CD14-positive monocyte (primary cell): ENCODE measurements at regions not wholly inside any gene's neighbourhood (a gene's known extent, or its start where the extent isn't known, plus 50 kb on each side); places are given as distances from the start of the nearest gene placed in this dataset.

Experiments used
- DNase-seq, 3 donors: peaks; one replicate each; pipeline ENCODE4 v3.0.0-alpha.2; 2011 to 2022
- H2AFZ ChIP-seq: 2 replicates; pipeline ENCODE4 v1.6.0; 2012; ENCODE audit warnings: mild to moderate bottlenecking, low read depth, low read length, inconsistent platforms; ENCODE audit not compliant: insufficient read depth, poor library complexity, severe bottlenecking
- H3K27ac ChIP-seq, 2 donors: 1 replicate in 1 of 2; 2 replicates in 1 of 2; pipeline ENCODE4 v1.5.1; 2012 to 2013; ENCODE audit warnings: low read length in 2 of 2, control low read depth in 1 of 2, inconsistent platforms in 1 of 2, low read depth in 1 of 2, mild to moderate bottlenecking in 1 of 2
- H3K27me3 ChIP-seq, 2 donors: one replicate each; pipeline versions ENCODE4 v1.6.0 to v1.6.1; 2011 to 2013; ENCODE audit warnings: low read length in 2 of 2; ENCODE audit not compliant: control insufficient read depth in 2 of 2, insufficient read depth in 2 of 2
- H3K36me3 ChIP-seq, 2 donors: replicated peaks in 1 of 2; 1 replicate in 1 of 2; 2 replicates in 1 of 2; pipeline versions ENCODE4 v1.5.1 to v1.6.1; 2012 to 2013; ENCODE audit warnings: low read length in 2 of 2, control low read depth in 1 of 2, inconsistent platforms in 1 of 2, mild to moderate bottlenecking in 1 of 2; ENCODE audit not compliant: insufficient read depth in 2 of 2, control insufficient read depth in 1 of 2
- H3K4me1 ChIP-seq, 2 donors: 1 replicate in 1 of 2; 2 replicates in 1 of 2; pipeline versions ENCODE4 v1.5.1 to v1.6.1; 2012 to 2013; ENCODE audit warnings: low read length in 2 of 2, control low read depth in 1 of 2, inconsistent platforms in 1 of 2, mild to moderate bottlenecking in 1 of 2, moderate library complexity in 1 of 2; ENCODE audit not compliant: insufficient read depth in 2 of 2, control insufficient read depth in 1 of 2
- H3K4me2 ChIP-seq: replicated peaks from 2 replicates; pipeline ENCODE3; 2012; ENCODE audit warnings: low read length, moderate library complexity, mild to moderate bottlenecking; ENCODE audit not compliant: poor library complexity, severe bottlenecking; ENCODE audit errors: extremely low read depth
- H3K4me3 ChIP-seq, 3 experiments: fragments of 200-600 bp in 1 of 3; sonication (generic) in 1 of 3; replicated peaks in 1 of 3; 1 replicate in 2 of 3; 2 replicates in 1 of 3; pipeline ENCODE4 v1.5.1; 2011 to 2013; ENCODE audit warnings: low read length in 3 of 3, mild to moderate bottlenecking in 3 of 3, control low read depth in 2 of 3, low read depth in 2 of 3, inconsistent platforms in 1 of 3, moderate library complexity in 1 of 3
- H3K79me2 ChIP-seq: 2 replicates; pipeline ENCODE4 v1.6.0; 2012; ENCODE audit warnings: mild to moderate bottlenecking, control low read depth, inconsistent platforms, low read length, moderate library complexity; ENCODE audit not compliant: insufficient read depth
- H3K9ac ChIP-seq: 2 replicates; pipeline ENCODE4 v1.6.0; 2017; ENCODE audit warnings: low read length, mild to moderate bottlenecking; ENCODE audit not compliant: insufficient read depth, poor library complexity, severe bottlenecking
- H3K9me3 ChIP-seq, 2 donors: replicated peaks in 1 of 2; 1 replicate in 1 of 2; 2 replicates in 1 of 2; pipeline versions ENCODE4 v1.5.1 to v1.6.1; 2012 to 2013; ENCODE audit warnings: low read length in 2 of 2, control low read depth in 1 of 2; ENCODE audit not compliant: control insufficient read depth in 1 of 2, insufficient read depth in 1 of 2
- H4K20me1 ChIP-seq: 2 replicates; pipeline ENCODE4 v1.6.0; 2012; ENCODE audit warnings: mild to moderate bottlenecking, low read length, control low read depth, moderate library complexity; ENCODE audit not compliant: insufficient read depth
- H3K27ac Mint-ChIP-seq, 7 donors: one replicate each; pipeline ENCODE4 v1.8.0; 2020; ENCODE audit warnings: mild to moderate bottlenecking in 7 of 7, mixed read lengths in 7 of 7, moderate library complexity in 6 of 7, inconsistent platforms in 2 of 7
- H3K27me3 Mint-ChIP-seq, 3 donors: one replicate each; pipeline ENCODE4 v1.8.0; 2021 to 2022; ENCODE audit warnings: low read depth in 3 of 3, mild to moderate bottlenecking in 3 of 3, mixed read lengths in 3 of 3, moderate library complexity in 3 of 3, inconsistent platforms in 1 of 3
- H3K36me3 Mint-ChIP-seq, 2 donors: one replicate each; pipeline ENCODE4 v1.8.0; 2020; ENCODE audit warnings: mixed read lengths in 2 of 2, inconsistent platforms in 1 of 2, mild to moderate bottlenecking in 1 of 2
- H3K4me1 Mint-ChIP-seq: one replicate; pipeline ENCODE4 v1.8.0; 2020; ENCODE audit warnings: mild to moderate bottlenecking, mixed read lengths
- H3K4me3 Mint-ChIP-seq, 2 donors: one replicate each; pipeline ENCODE4 v1.8.0; 2020; ENCODE audit warnings: mild to moderate bottlenecking in 2 of 2, mixed read lengths in 2 of 2, moderate library complexity in 1 of 2
- H3K9me3 Mint-ChIP-seq, 7 donors: one replicate each; pipeline ENCODE4 v1.8.0; 2020 to 2022; ENCODE audit warnings: mixed read lengths in 7 of 7, mild to moderate bottlenecking in 6 of 7, moderate library complexity in 6 of 7, inconsistent platforms in 2 of 7
- WGBS: methylation state at CpG from one replicate; pipeline ENCODE4 v1.1.5; 2013; ENCODE audit warnings: missing lambda C conversion rate; ENCODE audit not compliant: insufficient coverage; 5-methylcytosine and 5-hydroxymethylcytosine counted together
- intact Hi-C, 2 donors: fragments of 100-400 bp; cut with micrococcal nuclease; formaldehyde crosslinking; loops; one replicate each; pipeline versions ENCODE4 v1.15.0 to v1.15.1; 2023
- TF ChIP-seq, protein P1 (sequence below): fragments of 200-600 bp; IDR thresholded peaks from one replicate; pipeline ENCODE4 v1.8.0; 2022; ENCODE audit warnings: antibody characterized with exemption, mild to moderate bottlenecking

DNA sequence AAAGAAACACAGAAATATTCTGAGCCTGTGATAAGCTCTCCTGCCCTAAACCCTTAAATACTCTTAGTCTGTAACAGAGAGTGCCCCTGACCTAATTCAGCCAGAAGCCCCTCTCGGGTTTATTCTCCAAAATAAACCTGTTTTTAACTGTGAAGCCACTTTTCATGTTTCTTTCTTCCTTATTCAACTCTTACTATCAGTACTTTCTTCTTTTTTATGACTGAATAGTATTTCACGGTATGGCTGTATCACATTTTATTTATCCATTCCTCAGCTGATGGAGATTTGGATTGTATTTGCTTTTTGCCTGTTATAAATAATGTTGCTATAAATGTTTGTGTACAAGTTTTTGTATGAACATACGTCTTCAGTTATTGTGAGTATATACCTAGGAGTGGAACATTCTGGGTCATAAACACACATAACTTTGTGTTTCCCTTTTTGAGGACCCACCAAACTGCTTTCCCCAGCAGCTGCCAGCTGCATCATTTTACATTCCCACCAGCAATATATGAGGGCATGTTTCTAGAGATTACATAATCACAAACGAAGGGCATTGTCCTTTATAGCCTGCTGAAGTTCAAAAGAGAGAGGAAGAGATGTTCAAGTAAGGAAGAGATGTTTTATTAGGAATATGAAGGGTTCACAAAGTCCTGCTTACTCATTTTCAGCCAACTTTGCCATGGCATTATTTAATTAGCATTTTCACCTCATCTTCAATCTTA is 199.4 kb upstream of the NUDT4 start:
- no peaks in the 10 kb centered on the region for H3K9me3 ChIP-seq

DNA sequence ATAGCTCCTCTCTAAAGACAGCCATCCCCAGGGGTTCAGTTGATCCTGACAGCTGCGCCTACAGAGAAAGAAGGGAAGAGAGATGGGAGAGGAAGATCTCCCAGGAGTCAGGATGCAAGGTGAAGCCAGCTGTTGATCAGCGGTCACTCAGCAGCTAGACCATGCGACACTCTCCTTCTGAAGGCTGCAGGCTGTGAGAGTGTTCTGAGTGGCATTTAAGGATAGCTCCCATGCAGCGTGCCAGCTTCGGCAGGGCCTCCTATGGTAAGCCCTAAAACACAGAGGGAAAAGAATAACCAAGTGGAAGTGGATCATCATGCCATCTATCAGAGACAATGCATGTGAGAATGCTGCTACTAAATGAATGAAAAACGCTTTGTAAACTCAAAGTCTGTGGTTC is 197.9 kb upstream of the NUDT4 start:
- TF ChIP-seq, protein P1, sequence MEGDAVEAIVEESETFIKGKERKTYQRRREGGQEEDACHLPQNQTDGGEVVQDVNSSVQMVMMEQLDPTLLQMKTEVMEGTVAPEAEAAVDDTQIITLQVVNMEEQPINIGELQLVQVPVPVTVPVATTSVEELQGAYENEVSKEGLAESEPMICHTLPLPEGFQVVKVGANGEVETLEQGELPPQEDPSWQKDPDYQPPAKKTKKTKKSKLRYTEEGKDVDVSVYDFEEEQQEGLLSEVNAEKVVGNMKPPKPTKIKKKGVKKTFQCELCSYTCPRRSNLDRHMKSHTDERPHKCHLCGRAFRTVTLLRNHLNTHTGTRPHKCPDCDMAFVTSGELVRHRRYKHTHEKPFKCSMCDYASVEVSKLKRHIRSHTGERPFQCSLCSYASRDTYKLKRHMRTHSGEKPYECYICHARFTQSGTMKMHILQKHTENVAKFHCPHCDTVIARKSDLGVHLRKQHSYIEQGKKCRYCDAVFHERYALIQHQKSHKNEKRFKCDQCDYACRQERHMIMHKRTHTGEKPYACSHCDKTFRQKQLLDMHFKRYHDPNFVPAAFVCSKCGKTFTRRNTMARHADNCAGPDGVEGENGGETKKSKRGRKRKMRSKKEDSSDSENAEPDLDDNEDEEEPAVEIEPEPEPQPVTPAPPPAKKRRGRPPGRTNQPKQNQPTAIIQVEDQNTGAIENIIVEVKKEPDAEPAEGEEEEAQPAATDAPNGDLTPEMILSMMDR = no peak
- peaks cover 46% of the 10 kb centered on the region for H3K4me1 Mint-ChIP-seq
- intact Hi-C loops = loop anchor here (5.0 to 10.0 kb wide), 3 partner anchors 37 to 85 kb away; no protein-coding TSS in a partner anchor
- H3K27me3 Mint-ChIP-seq = no peaks in the 10 kb centered on the region
- no peak for DNase-seq
- Histone ChIP-seq H3K4me3 (no peak overlapping the region), H3K36me3 (no peaks in the 10 kb centered on the region), H3K27me3 (no peaks in the 10 kb centered on the region), H3K4me2 (no peak overlapping the region), H3K27ac (no peak overlapping the region), H3K79me2 (no peaks in the 10 kb centered on the region), H4K20me1 (no peaks in the 10 kb centered on the region), H3K4me1 (peaks cover 34 to 36% of the 10 kb centered on the region in 2 donors), H3K9me3 (no peaks in the 10 kb centered on the region), H2AFZ (no peak overlapping the region), H3K9ac (no peak overlapping the region)
- WGBS = 98% methylated on average over 5 of the region's 6 CpGs
- H3K4me3 Mint-ChIP-seq = no peak overlapping the region
- H3K36me3 Mint-ChIP-seq = no peaks in the 10 kb centered on the region
- H3K27ac Mint-ChIP-seq = no peak overlapping the region
- H3K9me3 Mint-ChIP-seq = no peaks in the 10 kb centered on the region

More for the DNA sequence above, 199.4 kb upstream of the NUDT4 start:
- Histone ChIP-seq H3K4me3 (no peak overlapping the region), H3K27me3 (no peaks in the 10 kb centered on the region), H3K36me3 (no peaks in the 10 kb centered on the region), H3K4me2 (no peak overlapping the region), H3K9ac (no peak overlapping the region), H4K20me1 (no peaks in the 10 kb centered on the region), H3K4me1 (peaks cover 29 to 32% of the 10 kb centered on the region in 2 donors), H2AFZ (no peak overlapping the region), H3K27ac (no peak overlapping the region), H3K79me2 (no peaks in the 10 kb centered on the region)
- Mint-ChIP-seq H3K4me3 (no peak overlapping the region), H3K36me3 (no peaks in the 10 kb centered on the region), H3K27me3 (no peaks in the 10 kb centered on the region), H3K27ac (no peak overlapping the region), H3K9me3 (no peaks in the 10 kb centered on the region), H3K4me1 (peaks cover 31% of the 10 kb centered on the region)
- intact Hi-C loops = no loop called here
- TF ChIP-seq, protein P1 = no peak
- DNase-seq = no peak
- no CpG with 5 or more reads among the region's 4 CpGs for WGBS
